Heart left ventricle (tissue), 13 donors: ENCODE measurements at regions not wholly inside any gene's neighbourhood (a gene's known extent, or its start where the extent isn't known, plus 50 kb on each side); places are given as distances from the start of the nearest gene placed in this dataset.

Source experiments
- POLR2A ChIP-seq, 2 donors: fragments of 450-650 bp; IDR thresholded peaks; one replicate each; pipeline ENCODE4 v1.6.1; 2017; ENCODE audit warnings: antibody characterized with exemption in 2 of 2, mild to moderate bottlenecking in 2 of 2, moderate library complexity in 2 of 2
- TF ChIP-seq, protein P1 (sequence below), 12 donors: fragments of 200-600 bp; sonication (generic) in 4 of 12; IDR thresholded peaks; one replicate each; pipeline versions ENCODE4 v1.5.0 to v1.8.0; 2018 to 2022; ENCODE audit warnings: antibody characterized with exemption in 12 of 12, mild to moderate bottlenecking in 5 of 12
- donor health status: ischemic (EF 13 %, LVEDD 7.1; RV severe dilation, severe dysfunction).
- donor health status: DM: no; HTN: yes; CAD: no.
- donor health status: DM: no; HTN: no; CAD: no.
- donor health status: ischemic (EF 25% LVEDD 6.9; RV normal size, moderate dysfunction).
- donor health status: ischemic (EF 25% LVEDD 5.7; RV mildly dilated, moderate dysfunction).
- donor health status: ischemic (EF 35%, LVEDD 5.7; RV mildly dilated, moderate dysfunction).
- donor health status: nonischemic (EF 11% LVEDD 7.7; RV severe dilation, severe dysfunction).
- donor health status: DM: yes; HTN: yes; CAD: no.
- donor health status: PGD.
- donor health status: ischemic (EF 29% LVEDD 5.4; RV normal size, mild dysfunction).
- donor health status: nonischemic (EF 23%, LVEDD 6.1; RV moderate dilation, normal function).

DNA sequence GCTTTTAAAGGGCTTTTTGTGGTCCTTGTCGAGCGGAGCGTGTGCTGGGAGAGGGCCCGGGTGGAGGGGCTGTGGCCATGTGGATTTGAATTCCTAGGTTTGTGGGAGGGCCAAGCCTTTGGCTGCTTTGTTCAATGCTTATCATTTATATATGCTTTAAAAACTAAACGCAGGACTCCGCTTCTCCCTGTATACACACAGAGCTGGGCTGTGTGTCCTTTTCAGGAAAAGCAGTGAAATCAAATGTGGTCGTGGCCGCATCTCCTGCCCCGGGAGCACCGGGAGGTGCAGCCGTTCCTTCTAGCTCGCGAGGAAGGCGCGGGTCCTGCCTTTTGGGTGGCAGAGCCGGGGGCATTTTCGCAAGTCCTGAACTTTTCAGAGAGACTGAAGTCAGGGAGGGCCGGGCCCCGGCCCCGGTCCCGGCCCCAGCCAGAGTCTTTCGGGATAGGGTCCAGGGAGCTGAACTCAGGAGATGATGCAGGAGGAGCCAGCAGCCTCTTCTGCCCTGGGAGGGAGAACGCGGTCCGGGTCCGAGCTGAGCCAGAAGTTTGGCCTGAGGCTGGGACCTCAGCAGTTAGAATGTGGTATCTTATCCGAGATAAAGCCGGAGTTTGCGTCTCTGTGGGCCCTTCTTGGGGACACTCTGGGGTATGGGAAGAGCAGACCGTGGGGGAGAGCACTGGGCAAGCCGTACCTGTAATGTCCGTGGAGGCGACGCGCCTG, 158.8 kb downstream of the C9orf152 start:
- no peak for TF ChIP-seq POLR2A (IDR thresholded peaks at IDR 0.05)
- TF ChIP-seq, protein P1, sequence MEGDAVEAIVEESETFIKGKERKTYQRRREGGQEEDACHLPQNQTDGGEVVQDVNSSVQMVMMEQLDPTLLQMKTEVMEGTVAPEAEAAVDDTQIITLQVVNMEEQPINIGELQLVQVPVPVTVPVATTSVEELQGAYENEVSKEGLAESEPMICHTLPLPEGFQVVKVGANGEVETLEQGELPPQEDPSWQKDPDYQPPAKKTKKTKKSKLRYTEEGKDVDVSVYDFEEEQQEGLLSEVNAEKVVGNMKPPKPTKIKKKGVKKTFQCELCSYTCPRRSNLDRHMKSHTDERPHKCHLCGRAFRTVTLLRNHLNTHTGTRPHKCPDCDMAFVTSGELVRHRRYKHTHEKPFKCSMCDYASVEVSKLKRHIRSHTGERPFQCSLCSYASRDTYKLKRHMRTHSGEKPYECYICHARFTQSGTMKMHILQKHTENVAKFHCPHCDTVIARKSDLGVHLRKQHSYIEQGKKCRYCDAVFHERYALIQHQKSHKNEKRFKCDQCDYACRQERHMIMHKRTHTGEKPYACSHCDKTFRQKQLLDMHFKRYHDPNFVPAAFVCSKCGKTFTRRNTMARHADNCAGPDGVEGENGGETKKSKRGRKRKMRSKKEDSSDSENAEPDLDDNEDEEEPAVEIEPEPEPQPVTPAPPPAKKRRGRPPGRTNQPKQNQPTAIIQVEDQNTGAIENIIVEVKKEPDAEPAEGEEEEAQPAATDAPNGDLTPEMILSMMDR (IDR thresholded peaks at IDR 0.05) = no peak
